SK-N-SH (cell line): ENCODE measurements at regions not wholly inside any gene's neighbourhood (a gene's known extent, or its start where the extent isn't known, plus 50 kb on each side); places are given as distances from the start of the nearest gene placed in this dataset.

ENCODE experiments used
- CTCF ChIP-seq: fragments of 200-600 bp; sonication (generic); IDR thresholded peaks from 2 replicates; pipeline ENCODE4 v1.6.1; 2017; ENCODE audit warnings: antibody characterized with exemption, mild to moderate bottlenecking, moderate library complexity
- MAX ChIP-seq: IDR thresholded peaks from 2 replicates; pipeline ENCODE4 v1.4.0; 2012; ENCODE audit warnings: low read depth

GRCh38 chr2:117436697-117437096, 377.8 kb upstream of the DDX18 start:
- no peak for TF ChIP-seq MAX
- TF ChIP-seq CTCF: no peak
